OCI-LY1 (cell line): ENCODE measurements at regions not wholly inside any gene's neighbourhood (a gene's known extent, or its start where the extent isn't known, plus 50 kb on each side); places are given as distances from the start of the nearest gene placed in this dataset.

Experiments
- CTCF ChIP-seq: fragments of 200-600 bp; sonication (generic), shearing (Covaris generic); IDR thresholded peaks from 2 replicates; pipeline ENCODE4 v1.5.1; 2017; ENCODE audit warnings: mild to moderate bottlenecking, antibody characterized with exemption, low read length, moderate library complexity, mixed read lengths
- EZH2 ChIP-seq: fragments of 200-600 bp; sonication (generic), shearing (Covaris generic); IDR thresholded peaks from 2 replicates; pipeline ENCODE4 v1.8.0; 2017; ENCODE audit warnings: borderline replicate concordance, mixed run types, mild to moderate bottlenecking, antibody characterized with exemption, low read length, moderate library complexity, mixed read lengths

- TF ChIP-seq EZH2 (no peak), CTCF (no peak)
Measured at GRCh38 chr5:5005353-5005752, 134.8 kb upstream of the ADAMTS16 start.
